ENCODE measurements at regions not wholly inside any gene's neighbourhood (a gene's known extent, or its start where the extent isn't known, plus 50 kb on each side); places are given as distances from the start of the nearest gene placed in this dataset.

DNA sequence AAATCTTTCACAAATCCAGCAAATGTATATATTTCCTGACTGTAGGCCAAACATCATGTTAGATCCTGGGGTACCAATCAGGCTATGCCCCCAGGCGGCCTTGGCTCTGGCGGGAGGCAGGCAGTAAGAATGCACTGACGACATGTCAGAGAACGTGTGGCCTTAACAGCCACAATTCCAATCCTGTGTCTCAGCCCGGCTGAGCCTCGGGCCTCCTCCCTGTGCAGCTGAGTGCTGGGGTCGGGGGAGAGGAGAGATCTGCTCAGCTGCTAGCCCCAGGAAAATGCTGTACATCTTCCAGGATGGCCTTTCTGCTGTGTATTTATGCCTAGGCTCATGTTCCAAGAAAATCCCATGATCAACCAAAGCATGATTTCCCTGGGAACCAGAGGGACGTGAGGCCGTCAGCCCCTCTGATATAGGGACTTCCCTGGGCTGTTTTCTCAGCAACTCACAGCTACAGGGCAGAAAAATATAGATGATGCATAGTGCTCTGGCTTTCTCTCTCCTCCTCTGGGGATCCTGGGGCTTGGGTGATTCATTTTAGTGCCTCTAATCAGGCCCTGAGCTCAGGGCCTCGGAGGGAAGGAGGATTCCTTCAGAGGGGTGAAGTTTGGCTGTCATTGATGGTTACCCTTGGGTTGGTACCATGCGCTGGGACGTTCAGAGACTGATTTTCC is 604.0 kb downstream of the HS3ST4 start:
- no peak for DNase-seq (ENCODE audit: low read depth)

DNA sequence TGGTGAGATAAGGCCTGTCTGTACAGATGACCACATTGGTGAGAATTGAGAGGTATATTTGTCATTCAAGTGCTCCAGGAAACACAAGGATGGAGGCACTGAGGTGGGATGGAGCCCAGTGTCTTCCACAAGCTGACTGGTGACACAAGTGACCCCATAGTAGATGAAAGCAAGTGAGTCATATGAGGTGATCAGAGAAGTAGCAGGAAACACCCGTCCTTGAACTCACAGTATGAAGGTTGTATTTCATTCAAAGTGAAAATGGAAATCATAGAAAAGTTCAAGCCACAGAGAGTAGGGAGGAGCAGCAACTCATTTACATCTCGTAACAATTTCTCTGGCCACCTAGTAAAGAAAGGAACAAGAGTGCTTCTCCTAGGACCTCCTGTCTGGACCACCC is 609.8 kb downstream of the HS3ST4 start:
- no peak for DNase-seq (ENCODE audit: low read depth)

DNA sequence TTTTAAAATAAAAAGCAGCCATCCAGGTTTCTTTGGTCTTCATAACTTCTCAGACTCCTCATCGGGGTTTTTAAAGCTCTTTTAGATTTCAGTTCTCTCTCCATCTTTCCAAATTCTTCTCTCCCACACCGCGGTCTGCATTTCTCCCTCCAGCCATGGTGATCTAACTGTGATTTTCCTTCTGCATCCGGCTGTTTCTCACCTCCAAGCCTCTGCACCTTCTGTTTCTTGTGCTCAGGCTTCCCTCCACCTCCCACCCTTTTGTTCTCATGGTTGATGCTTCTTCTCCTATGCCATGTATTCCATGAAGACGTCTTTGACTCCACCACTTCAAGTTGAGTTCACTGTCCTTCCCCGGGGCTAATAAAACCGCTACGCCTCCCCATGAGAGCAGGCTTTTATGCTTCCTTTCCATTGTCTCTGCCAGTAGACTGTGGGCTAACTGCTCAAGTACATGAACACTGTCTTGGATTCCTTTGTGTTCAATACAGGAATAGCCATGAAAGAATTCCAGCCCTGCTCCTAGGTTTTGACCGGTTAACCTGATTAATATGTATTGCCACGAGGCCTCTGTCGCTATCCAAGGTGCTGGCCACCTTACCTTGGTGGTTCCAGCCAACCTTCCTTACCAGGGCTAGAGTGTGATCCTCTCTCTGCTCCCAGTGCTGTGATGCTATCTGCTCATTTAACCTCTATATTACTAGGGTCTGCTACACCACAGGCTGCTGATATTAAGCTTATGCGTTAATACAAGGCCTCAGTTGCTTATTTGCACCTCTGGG is 625.1 kb downstream of the HS3ST4 start:
- no peak for DNase-seq (ENCODE audit: low read depth)

DNA sequence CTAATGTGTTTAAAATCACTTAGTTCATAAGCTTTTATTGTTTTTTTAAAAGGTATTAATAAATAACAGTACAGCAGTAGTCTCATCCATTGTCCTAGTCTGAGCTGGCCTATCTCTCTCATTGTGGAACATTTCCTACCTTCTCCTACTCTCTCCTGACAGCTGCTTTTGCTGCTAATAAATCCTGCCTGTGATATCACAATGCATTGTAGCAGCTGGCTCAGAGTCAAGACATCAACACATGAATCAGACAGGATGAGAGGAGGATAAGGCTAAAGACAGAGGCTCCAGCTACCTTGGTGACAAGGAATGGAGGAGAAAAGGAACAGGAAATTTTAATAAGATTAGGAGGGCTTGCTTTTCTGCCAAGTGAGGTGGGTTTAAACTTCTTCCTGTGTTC is 626.1 kb downstream of the HS3ST4 start:
- DNase-seq (ENCODE audit: low read depth): no peak

DNA sequence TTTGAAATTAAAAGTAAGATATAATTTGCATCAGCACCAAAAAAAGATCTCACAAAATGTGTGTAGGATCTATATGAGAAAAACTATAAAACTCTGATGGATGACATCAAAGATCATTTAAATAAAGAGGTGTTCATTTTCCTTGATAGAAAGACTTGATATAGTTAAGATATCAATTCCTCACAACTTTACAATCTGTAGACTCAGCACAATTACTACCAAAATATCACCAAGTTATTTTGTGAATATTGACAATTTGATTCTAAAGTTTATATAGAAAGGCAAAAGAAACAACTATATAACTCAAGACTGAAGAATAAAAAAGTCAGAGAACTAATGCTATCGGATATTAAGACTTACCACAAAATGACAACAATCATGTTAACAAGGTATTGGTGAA is 638.9 kb downstream of the HS3ST4 start:
- DNase-seq (ENCODE audit: low read depth): no peak

DNA sequence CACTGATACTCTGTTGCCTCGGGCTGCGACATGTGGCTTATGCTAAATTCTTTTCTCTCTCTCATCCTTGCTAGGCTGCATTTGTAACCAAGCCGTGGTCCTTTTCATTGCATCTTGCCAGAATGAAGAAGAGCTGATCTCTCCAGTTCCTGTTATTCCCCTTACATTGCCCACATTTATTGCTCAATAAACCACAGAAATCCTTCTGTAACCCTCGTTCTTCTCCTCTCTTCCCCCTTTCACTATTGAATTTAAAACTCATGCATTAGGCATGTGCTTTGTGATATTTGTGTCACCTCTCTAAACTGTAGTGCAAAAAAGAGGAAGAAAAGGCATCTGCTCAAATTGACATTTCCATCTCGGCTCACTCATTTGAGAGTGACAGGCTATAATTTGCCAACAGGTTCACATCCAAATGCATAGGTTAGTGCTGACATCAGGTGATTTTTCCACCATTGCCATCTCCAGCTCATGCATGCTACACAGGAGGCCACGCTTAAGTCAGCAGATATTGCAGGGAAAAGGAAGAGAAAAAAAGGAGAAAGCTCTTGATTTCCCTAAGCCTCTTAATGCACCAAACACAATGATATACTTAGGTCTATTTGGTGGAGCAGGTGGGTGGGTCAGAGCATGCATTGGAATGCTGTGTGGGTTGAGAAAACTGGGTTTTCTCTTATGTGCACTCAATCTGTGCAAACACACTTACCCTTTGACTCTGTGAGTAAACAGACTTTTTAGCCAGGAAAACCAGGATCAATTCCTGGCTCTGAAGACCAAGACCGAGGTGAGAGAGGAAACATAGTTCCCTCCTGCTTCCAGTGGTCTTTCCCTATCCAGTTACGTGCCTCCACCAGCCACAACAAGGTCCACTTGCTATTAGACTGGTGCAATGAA is 642.7 kb downstream of the HS3ST4 start:
- DNase-seq (ENCODE audit: low read depth): no peak

DNA sequence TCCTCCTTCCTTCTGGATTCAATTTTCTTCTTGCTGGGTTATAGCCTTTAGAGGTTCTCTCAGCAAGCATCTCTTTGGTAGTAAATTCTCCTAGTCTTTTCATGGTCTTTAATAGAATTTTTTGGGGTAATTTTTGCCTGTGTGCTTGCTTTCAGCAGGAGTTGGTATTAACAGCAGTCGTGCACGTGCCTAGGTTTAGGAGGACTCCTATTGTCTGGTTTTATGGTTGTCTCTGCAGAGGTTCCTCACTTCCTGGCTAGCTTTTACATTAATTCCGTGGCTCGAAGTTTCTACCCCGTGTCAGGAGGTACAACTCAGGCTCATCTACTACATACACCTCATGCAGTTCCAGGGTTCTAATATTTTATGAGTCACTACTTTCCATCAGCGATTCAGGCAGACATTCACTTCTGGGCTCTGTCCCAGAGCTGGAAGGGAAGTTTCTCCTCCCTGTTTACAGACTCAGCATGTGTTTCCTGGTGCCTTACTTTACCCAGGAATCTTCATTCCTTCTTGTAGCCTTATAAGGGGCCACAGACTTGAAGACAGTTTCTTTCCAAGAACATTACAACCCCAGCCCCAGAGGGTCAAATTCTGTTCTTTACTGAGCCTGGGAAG is 643.6 kb downstream of the HS3ST4 start:
- DNase-seq (ENCODE audit: low read depth): no peak

DNA sequence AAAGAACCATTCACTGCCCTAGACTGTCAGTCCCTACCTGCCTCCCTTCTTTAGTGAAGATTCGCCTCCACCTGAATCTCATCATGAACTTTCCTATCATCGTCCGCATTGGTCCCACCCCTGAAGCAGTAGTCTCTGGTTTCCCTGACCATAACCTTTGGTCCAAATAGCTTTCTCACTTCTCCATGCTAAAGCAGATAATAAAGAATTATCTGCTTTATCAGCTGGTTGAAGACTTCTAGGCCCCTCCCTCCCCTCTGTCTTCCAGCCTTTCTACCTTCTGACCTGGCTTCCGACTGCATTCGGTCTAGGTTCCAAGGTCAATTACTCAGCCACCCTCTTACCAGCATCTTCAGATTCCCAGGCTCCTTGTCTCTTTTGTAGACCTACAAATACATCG is 650.9 kb downstream of the HS3ST4 start:
- DNase-seq (ENCODE audit: low read depth): no peak

DNA sequence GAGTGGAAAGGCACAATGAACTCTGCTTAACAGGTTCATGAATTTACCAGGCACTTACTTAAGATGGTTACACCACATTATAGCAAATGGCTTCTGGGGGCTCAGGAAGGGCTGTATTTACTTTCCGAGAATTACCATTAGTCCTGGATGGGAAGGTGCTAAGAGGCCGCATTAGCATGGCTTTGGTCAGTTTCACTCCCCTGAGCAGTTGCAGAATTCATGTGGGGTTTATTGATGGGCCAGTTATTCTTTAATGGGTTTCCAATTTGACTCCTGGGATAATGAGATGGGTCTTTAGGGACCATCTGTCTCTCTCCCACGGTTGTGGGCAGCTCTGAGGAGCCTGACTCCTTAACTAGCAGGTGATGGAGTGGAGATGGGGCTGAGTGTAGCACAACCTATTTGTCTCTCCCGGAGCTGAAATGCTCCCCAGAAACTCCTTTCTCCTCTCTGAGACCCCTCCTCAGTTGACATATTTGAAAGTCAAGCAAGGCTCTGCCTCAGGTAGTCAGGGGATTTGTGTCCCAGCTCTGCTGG is 652.5 kb downstream of the HS3ST4 start:
- no peak for DNase-seq (ENCODE audit: low read depth)

DNA sequence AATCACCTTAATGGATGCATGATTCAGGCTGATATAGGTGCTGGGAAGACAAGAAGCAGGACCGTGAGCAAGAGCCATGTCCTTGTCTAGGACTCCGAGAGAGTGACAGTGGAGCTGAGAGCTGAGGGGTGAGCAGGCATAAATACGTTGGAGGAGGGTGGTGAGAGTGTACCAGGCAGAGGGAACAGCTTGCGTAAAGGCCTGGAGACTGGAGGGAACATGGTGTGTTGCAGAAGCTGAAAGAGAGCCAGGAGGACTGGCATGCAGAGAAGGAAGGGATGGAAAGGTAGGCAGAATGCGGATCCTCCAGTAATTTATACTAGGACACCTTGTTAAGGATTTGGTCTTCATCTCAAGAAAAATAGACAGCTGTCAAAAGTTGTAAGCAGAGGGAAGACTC is 653.2 kb downstream of the HS3ST4 start:
- no peak for DNase-seq (ENCODE audit: low read depth)

DNA sequence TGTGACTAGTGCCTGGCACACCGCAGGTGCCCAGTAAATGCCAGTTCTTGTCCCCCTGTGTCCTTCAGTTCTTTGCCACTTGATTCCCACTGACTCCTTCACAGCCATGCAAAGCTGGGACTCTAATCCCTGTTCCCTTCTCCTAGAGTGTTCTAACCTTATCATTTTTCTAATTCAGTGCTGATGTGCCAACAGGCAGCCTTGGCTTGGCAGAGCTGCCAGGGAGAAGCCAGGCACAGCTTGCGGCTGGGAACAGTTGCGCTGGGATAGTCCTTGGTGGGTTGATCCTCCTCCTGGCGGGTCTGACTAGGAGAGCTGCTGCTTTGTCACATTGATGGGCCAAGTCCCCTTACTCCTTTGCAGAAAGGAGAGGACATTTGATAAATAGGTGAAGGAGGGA is 654.2 kb downstream of the HS3ST4 start:
- DNase-seq (ENCODE audit: low read depth): no peak

DNA sequence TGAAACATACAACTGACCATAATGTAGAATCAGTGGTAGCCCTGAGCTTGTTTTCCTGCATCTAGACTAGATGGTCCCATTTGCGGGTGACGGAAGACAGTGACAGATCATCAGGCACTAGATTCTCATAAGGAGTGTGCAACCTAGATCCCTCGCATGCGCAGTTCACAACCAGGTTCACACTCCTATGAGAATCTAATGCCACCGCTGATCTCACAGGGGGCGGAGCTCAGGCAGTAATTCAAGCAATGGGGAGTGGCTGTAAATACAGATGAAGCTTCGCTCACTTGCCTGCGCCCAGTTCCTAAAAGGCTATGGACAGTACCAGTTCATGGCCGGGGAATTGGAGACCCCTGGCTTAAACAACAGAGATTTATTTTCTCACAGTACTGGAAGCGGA is 656.3 kb downstream of the HS3ST4 start:
- DNase-seq (ENCODE audit: low read depth): no peak

DNA sequence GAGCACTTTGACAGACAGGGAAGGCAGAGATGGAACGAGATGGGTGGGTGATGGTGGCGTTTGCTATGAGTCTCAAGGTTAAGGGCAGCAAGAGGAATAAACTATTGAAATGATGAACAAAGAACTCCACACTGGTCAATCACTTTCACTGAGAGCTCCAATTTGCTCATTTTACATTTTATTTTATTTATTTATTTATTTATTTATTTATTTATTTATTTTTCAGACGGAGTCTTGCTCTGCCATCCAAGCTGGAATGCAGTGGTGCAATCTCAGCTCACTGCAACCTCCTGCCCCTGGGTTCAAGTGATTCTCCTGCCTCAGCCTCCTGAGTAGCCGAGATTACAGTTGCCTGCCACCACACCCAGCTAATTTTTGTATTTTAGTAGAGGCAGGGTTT is 669.1 kb downstream of the HS3ST4 start:
- DNase-seq (ENCODE audit: low read depth): no peak

DNA sequence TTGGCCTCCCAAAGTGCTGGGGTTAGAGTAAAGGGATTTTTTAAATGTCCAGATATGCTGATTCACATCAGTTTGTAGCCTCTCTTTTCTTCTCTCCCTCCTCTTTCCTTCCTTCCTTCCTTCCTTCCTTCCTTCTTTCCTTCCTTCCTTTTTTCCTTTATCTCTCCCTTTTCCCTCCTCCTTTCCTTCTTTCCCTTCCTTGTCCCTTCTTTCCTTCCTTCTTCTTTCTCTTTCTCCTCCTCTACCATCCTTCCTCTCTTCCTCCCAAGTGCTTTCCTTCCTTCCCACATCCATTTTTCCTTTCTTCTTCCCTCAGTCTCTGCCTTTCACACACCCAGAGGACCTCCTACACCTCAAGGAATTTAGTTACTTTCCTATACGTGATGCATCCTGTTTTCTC is 671.8 kb downstream of the HS3ST4 start:
- no peak for DNase-seq (ENCODE audit: low read depth)

DNA sequence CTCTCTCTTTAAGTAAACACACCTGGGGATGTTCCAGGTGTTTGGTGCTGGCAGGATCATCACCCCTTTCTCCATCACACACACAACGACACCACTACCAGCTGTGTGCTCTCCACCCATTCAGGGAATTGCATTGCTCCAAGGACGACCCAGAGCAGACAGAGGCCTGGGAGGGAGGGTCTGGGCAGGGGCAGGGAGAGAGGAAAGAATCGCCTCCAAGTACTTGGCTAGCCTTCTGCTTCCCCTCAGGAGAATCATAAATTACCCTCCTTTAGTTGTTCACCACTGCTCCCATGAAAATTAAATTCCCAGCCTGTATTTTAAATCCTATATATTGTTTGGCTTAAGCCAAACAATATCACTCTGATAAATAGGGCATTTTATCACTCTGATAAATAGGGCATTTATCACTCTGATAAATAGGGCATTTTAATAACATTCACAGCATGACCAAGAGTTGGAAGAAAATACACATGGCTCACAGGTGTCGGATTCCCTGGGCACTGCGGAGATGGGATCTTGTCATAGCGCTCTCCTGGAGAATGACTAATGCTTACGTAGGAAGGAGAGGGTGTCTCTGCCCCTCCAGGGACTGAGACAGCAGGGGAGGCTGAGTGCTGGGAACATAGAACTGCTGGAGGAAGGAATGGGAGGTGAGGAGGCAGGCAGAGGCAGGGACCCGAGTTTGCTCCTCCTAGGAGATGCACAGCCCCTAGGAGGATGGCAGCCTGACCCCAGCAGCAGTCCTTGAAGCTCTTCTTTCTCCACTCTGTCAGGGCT is 673.6 kb downstream of the HS3ST4 start:
- DNase-seq (ENCODE audit: low read depth): no peak

DNA sequence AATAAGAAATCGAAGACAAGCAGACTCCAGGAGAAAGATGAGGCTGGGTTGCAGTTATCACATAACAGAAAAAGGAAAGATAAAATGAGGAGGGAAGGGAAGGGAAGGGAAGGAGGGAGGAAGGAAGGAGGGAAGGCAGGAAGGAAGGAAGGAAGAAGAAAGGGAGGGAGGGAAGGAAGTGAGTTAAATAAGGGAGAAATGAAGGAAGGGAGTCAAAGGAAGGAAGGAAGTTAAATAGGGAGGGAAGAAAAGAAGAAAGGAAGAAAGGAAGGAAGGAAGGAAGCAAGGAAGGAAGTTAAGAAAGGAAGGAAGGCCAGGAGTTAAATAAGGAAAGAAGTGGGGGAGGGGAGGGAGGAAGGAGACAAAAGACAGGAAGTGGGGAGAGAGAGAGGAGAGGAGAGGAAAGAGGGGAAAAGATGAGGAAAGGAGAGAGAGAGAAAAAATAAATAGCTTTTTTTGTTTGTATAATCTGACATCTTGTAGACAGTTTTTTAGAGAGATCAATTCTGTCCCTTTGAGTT is 679.6 kb downstream of the HS3ST4 start:
- DNase-seq (ENCODE audit: low read depth): no peak

DNA sequence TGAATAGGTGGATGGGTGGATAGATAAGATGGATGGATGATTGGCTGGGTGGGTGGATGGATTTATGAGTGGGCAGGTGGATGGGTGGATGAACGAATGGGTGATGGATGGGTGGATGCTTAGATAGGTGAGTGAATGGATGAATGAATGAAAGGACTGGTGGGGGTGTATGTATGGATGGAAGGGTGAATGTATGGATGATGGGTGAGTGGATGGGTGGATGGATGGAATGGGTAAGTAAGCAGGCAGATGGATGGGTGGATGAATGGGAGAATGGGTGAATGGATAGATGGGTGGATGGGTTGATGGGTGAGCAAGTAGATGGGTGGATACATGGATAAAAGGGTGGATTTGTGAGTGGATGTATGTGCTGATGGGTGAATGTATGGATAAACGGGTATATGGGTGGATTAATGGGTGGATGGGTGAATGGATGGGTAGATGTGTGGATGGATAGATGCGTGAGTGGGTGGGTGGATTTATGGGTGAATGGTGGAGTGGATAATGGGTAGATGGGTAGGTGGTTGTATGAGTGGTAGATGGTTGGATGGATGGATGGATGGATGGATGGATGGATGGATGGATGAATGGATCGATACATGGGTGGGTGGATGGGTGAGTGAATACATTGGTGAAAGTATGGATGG is 682.6 kb downstream of the HS3ST4 start:
- DNase-seq (ENCODE audit: low read depth): no peak

DNA sequence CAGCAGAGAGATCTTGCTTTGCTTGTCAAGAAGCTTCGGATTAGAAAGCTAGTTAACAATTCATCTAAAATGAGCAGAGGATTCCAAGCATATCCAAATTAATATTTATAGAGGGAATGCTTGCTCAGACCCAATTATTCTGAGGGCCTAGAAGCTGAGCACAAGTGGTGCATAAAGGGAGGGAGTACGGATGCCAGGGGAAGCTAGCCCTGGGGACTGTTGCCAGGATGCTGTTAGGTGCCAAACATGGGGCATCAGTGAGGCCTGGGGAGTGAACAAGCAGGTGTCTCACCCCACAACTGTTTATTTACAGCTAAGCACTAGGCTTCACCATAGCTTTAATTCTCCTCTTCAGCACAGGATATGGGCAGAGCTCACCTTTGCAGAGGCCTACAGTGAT is 684.1 kb upstream of the C16orf82 start:
- no peak for DNase-seq (ENCODE audit: low read depth)

DNA sequence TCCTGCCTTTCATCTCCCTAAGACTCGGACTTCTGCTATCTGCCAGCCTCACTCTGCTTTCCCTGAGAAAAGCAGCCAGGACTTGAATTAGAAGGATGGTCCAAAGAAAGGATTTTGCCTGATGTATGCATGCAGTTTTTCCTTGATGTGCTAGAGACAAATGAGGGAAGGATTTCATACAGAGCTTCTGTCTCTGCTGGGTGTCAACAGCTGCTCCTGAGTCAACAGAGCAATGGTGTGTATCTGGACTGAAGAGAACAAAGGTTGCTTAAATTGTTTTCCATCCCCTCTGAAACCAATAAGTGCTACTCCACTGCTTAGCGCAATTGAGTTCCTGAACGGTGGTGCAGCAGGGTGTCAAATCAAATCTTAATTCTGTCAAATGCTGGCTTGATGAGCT is 680.6 kb upstream of the C16orf82 start:
- DNase-seq (ENCODE audit: low read depth): no peak

DNA sequence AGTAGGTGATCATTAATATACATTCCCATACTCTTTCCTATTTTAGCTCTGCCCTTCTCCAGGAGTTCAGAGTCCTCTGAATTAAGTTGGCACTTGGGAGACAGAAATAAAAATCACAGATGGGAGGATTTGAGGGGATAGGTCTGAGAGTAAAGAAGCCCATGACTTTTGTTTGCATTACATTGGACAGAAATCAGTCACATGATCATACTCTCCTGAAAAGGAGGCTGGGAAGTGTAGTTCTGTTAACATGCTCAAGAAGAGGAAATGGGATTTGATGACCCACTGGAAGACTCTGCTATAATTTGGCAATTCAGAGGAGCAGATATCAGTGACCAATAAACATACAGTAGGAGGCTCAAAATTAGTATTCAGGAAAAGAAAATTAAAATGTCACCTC is 674.9 kb upstream of the C16orf82 start:
- DNase-seq (ENCODE audit: low read depth): no peak

DNA sequence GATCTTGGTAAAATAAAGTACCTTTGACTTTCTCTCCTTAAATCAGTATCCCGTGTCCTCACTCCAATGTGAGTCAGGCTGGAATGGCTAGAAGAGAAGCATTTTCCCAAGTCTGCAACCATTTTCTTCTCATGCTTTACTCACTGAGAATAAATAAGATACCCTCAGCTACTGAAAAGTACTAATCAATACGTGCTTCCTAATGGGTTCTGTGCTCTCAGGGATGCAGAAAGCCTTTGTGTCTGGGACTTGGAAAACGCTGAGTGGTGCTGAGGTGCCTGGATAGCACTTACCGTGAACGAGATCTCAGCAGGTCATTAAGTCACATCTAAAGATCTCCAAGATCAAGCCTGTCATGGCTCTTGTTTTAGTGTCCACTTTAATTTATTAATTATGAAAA is 672.3 kb upstream of the C16orf82 start:
- DNase-seq (ENCODE audit: low read depth): no peak
